ENCODE measurements at regions not wholly inside any gene's neighbourhood (a gene's known extent, or its start where the extent isn't known, plus 50 kb on each side); places are given as distances from the start of the nearest gene placed in this dataset.

DNA sequence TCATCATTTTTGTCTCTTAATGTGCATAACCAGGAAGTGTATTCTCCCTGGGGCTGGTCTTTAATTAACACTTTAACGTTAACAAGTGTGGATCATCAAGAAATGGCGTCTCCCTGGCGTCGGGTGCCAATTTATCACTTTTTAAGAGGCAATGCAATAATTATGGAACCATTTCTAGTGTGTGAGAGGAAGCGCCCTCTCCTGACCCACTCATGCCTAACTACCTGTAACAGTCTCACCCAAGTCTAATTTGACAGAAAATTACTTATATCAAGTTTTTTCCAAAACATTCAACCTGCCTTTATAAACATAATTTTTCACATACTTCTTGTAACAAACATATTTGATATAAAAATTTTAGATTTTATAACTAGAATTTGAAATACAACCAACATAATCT, 905.3 kb upstream of the MDGA2 start:
- TF ChIP-seq, protein P1, sequence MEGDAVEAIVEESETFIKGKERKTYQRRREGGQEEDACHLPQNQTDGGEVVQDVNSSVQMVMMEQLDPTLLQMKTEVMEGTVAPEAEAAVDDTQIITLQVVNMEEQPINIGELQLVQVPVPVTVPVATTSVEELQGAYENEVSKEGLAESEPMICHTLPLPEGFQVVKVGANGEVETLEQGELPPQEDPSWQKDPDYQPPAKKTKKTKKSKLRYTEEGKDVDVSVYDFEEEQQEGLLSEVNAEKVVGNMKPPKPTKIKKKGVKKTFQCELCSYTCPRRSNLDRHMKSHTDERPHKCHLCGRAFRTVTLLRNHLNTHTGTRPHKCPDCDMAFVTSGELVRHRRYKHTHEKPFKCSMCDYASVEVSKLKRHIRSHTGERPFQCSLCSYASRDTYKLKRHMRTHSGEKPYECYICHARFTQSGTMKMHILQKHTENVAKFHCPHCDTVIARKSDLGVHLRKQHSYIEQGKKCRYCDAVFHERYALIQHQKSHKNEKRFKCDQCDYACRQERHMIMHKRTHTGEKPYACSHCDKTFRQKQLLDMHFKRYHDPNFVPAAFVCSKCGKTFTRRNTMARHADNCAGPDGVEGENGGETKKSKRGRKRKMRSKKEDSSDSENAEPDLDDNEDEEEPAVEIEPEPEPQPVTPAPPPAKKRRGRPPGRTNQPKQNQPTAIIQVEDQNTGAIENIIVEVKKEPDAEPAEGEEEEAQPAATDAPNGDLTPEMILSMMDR (IDR thresholded peaks at IDR 0.05 in 4 of 5, conservative IDR thresholded peaks at IDR 0.05 in 1 of 5) = no peak
- no peak for TF ChIP-seq POLR2A (IDR thresholded peaks at IDR 0.05)

Measured in gastrocnemius medialis (tissue), 4 donors.